ENCODE measurements at regions not wholly inside any gene's neighbourhood (a gene's known extent, or its start where the extent isn't known, plus 50 kb on each side); places are given as distances from the start of the nearest gene placed in this dataset.
A peak's percentile ranks its signal among the peaks of the same experiment; 100 is the strongest.

DNA sequence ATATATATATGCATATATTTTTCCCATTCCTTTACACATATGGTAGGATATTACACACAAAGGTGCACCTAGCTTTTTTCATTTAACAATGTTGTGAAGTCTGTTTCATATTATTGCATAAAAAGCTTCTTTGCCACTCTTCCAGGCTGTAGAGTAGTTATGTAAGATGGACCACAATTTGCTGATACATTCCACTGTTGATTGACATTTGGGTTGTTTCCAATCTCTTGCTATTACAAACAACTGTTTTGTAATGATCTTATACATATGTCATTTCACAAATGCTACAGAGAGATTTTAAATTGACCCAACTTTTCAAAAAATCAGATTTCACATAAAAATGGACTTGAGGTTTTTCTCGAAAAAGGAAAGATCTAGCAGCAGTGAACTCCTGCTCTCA is 301.4 kb downstream of the CDCA7 start:
- H3K36me3 ChIP-seq = no peaks in the 10 kb centered on the region
- no peaks in the 10 kb centered on the region for H3K79me2 ChIP-seq (ENCODE audit: low read depth)
- no peak overlapping the region for H3K27ac ChIP-seq
- no peak overlapping the region for H3K4me3 ChIP-seq
- Mint-ChIP-seq H3K36me3 (no peaks in the 10 kb centered on the region), H3K9me3 (peaks cover 1% of the 10 kb centered on the region), H3K4me3 (no peak overlapping the region), H3K27me3 (ENCODE audit: insufficient read depth, low read depth) (peaks cover 5% of the 10 kb centered on the region), H3K27ac (no peak overlapping the region), H3K4me1 (peaks cover 48% of the 10 kb centered on the region)
- peaks cover 36% of the 10 kb centered on the region for H3K4me1 ChIP-seq
- H3K4me2 ChIP-seq = no peak overlapping the region
- TF ChIP-seq EZH2phosphoT487 (IDR thresholded peaks at IDR 0.05) (no peak), EZH2 (IDR thresholded peaks at IDR 0.05) (no peak)
- TF ChIP-seq, protein P1, sequence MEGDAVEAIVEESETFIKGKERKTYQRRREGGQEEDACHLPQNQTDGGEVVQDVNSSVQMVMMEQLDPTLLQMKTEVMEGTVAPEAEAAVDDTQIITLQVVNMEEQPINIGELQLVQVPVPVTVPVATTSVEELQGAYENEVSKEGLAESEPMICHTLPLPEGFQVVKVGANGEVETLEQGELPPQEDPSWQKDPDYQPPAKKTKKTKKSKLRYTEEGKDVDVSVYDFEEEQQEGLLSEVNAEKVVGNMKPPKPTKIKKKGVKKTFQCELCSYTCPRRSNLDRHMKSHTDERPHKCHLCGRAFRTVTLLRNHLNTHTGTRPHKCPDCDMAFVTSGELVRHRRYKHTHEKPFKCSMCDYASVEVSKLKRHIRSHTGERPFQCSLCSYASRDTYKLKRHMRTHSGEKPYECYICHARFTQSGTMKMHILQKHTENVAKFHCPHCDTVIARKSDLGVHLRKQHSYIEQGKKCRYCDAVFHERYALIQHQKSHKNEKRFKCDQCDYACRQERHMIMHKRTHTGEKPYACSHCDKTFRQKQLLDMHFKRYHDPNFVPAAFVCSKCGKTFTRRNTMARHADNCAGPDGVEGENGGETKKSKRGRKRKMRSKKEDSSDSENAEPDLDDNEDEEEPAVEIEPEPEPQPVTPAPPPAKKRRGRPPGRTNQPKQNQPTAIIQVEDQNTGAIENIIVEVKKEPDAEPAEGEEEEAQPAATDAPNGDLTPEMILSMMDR (IDR thresholded peaks at IDR 0.05) = no peak
- H3K9ac ChIP-seq = no peak overlapping the region
- no peaks in the 10 kb centered on the region for H3K27me3 ChIP-seq
- H2AFZ ChIP-seq (replicated peaks) = no peak overlapping the region
- peaks cover 21% of the 10 kb centered on the region for H3F3A ChIP-seq (ENCODE audit: low read depth)
- H4K20me1 ChIP-seq (ENCODE audit: low read depth) = no peaks in the 10 kb centered on the region
- H3K9me3 ChIP-seq (ENCODE audit: low read depth) = no peaks in the 10 kb centered on the region
- no peak for DNase-seq (ENCODE audit: low spot score)

DNA sequence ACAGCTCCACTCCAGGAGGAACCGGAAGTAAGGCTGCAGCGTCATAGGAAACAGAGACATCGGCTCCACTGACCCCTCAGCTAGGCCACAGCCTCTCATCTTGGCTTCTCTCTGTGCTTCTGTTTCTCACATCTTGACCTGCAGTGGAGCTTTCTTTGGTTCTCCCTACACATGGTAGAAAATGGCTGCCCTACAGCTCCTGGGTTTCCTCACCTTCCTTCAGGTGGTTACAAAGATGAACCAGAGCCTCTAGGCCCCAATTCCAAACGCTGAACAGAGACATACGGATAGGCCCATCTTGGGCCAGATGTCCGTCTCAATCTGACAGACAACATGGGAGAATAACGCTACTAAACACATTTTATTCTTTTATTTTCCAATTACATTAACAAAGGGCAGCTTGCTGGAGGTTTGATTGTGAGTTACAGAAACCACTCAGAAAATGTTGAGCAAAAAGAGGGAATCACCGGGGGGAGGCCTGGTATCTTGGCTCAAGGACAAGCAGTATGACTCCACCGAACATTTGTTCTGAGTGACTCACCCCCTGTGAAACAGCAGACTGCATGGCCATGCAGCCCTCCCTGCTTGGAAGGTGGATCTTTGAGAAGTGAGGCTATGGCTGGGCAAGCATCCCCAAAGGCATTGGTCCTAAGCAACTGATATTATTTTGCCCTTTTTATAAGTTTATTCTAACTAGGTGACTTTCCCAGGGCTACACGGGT is 303.5 kb downstream of the CDCA7 start:
- H3K9ac ChIP-seq = no peak overlapping the region
- Mint-ChIP-seq H3K36me3 (no peaks in the 10 kb centered on the region), H3K4me3 (no peak overlapping the region), H3K9me3 (no peaks in the 10 kb centered on the region), H3K27me3 (ENCODE audit: insufficient read depth, low read depth) (peaks cover 4% of the 10 kb centered on the region), H3K4me1 (peaks cover 42% of the 10 kb centered on the region), H3K27ac (peak overlapping the region; percentile 76)
- no peak overlapping the region for H2AFZ ChIP-seq (replicated peaks)
- no peaks in the 10 kb centered on the region for H3K79me2 ChIP-seq (ENCODE audit: low read depth)
- TF ChIP-seq EZH2 (IDR thresholded peaks at IDR 0.05) (no peak), EZH2phosphoT487 (IDR thresholded peaks at IDR 0.05) (no peak)
- TF ChIP-seq, protein P1 (IDR thresholded peaks at IDR 0.05) = no peak
- no peak overlapping the region for H3K4me2 ChIP-seq
- no peak overlapping the region for H3K27ac ChIP-seq
- H3K4me1 ChIP-seq = peaks cover 40% of the 10 kb centered on the region
- DNase-seq (ENCODE audit: low spot score) = no peak
- H3K27me3 ChIP-seq = no peaks in the 10 kb centered on the region
- no peaks in the 10 kb centered on the region for H3K36me3 ChIP-seq
- H3K4me3 ChIP-seq = no peak overlapping the region
- peaks cover 19% of the 10 kb centered on the region for H3F3A ChIP-seq (ENCODE audit: low read depth)
- no peaks in the 10 kb centered on the region for H4K20me1 ChIP-seq (ENCODE audit: low read depth)
- no peaks in the 10 kb centered on the region for H3K9me3 ChIP-seq (ENCODE audit: low read depth)

- no peaks in the 10 kb centered on the region for H3K36me3 ChIP-seq
- H3K27ac Mint-ChIP-seq = peak overlapping the region; percentile 72
- peaks cover 4% of the 10 kb centered on the region for H3K27me3 Mint-ChIP-seq (ENCODE audit: insufficient read depth, low read depth)
- no peak overlapping the region for H3K9ac ChIP-seq
- H3K79me2 ChIP-seq (ENCODE audit: low read depth) = no peaks in the 10 kb centered on the region
- H3K4me3 Mint-ChIP-seq = no peak overlapping the region
- no peaks in the 10 kb centered on the region for H4K20me1 ChIP-seq (ENCODE audit: low read depth)
- no peak overlapping the region for H3K4me2 ChIP-seq
- peaks cover 19% of the 10 kb centered on the region for H3F3A ChIP-seq (ENCODE audit: low read depth)
- peaks cover 40% of the 10 kb centered on the region for H3K4me1 Mint-ChIP-seq
- H3K27me3 ChIP-seq = no peaks in the 10 kb centered on the region
- H3K27ac ChIP-seq = peak overlapping the region; percentile 60
- DNase-seq (ENCODE audit: low spot score) = no peak
- no peak overlapping the region for H2AFZ ChIP-seq (replicated peaks)
- peaks cover 34% of the 10 kb centered on the region for H3K4me1 ChIP-seq
- H3K4me3 ChIP-seq = no peak overlapping the region
- H3K9me3 Mint-ChIP-seq = no peaks in the 10 kb centered on the region
- no peaks in the 10 kb centered on the region for H3K9me3 ChIP-seq (ENCODE audit: low read depth)
- H3K36me3 Mint-ChIP-seq = no peaks in the 10 kb centered on the region
- TF ChIP-seq, protein P1 (IDR thresholded peaks at IDR 0.05) = no peak
- no peak for TF ChIP-seq EZH2phosphoT487 (IDR thresholded peaks at IDR 0.05)
- TF ChIP-seq EZH2 (IDR thresholded peaks at IDR 0.05) = no peak
These were observed 304.3 kb downstream of the CDCA7 start for GRCh38 chr2:173658946-173659371.

Measured in neural progenitor cell (in vitro differentiated cells).